ENCODE measurements at regions not wholly inside any gene's neighbourhood (a gene's known extent, or its start where the extent isn't known, plus 50 kb on each side); places are given as distances from the start of the nearest gene placed in this dataset.

- no peak for DNase-seq
Observed at GRCh38 chr12:113612076-113612728, 140.5 kb upstream of the LHX5 start.

GRCh38 chr12:113611652-113612051 lies 140.0 kb upstream of the LHX5 start:
- DNase-seq: no peak

- DNase-seq: no peak
Observed at GRCh38 chr12:113610698-113611097, 139.0 kb upstream of the LHX5 start.

- DNase-seq: no peak
Observed at GRCh38 chr12:113609692-113610469, 138.2 kb upstream of the LHX5 start.

GRCh38 chr12:113604666-113605065 lies 133.0 kb upstream of the LHX5 start:
- no peak for DNase-seq

- peak; percentile 6 for DNase-seq
Observed at GRCh38 chr12:113601656-113602263, 130.1 kb upstream of the LHX5 start.

GRCh38 chr12:113598815-113599406 lies 127.2 kb upstream of the LHX5 start:
- DNase-seq: no peak

- DNase-seq: no peak
Observed at GRCh38 chr12:113594967-113595366, 123.3 kb upstream of the LHX5 start.

- DNase-seq: no peak
Observed at GRCh38 chr12:113591480-113591974, 119.9 kb upstream of the LHX5 start.

GRCh38 chr12:113589437-113589836 lies 117.8 kb upstream of the LHX5 start:
- no peak for DNase-seq

- no peak for DNase-seq
Observed at GRCh38 chr12:113587720-113588119, 116.0 kb upstream of the LHX5 start.

- no peak for DNase-seq
Observed at GRCh38 chr12:113586461-113586860, 114.8 kb upstream of the LHX5 start.

- DNase-seq: no peak
Observed at GRCh38 chr12:113582521-113583218, 111.0 kb upstream of the LHX5 start.

- DNase-seq: no peak
Observed at GRCh38 chr12:113581342-113581741, 109.7 kb upstream of the LHX5 start.

- no peak for DNase-seq
Observed at GRCh38 chr12:113580437-113580836, 108.8 kb upstream of the LHX5 start.

- DNase-seq: no peak
Observed at GRCh38 chr12:113577464-113578129, 105.9 kb upstream of the LHX5 start.

- DNase-seq: no peak
Observed at GRCh38 chr12:113575386-113575785, 103.7 kb upstream of the LHX5 start.

GRCh38 chr12:113573148-113573547 lies 101.5 kb upstream of the LHX5 start:
- DNase-seq: no peak

- DNase-seq: no peak
Observed at GRCh38 chr12:113571713-113572112, 100.0 kb upstream of the LHX5 start.

- no peak for DNase-seq
Observed at GRCh38 chr12:113569806-113570205, 98.1 kb upstream of the LHX5 start.

- no peak for DNase-seq
Observed at GRCh38 chr12:113568021-113568420, 96.3 kb upstream of the LHX5 start.

- no peak for DNase-seq
Observed at GRCh38 chr12:113565368-113565767, 93.7 kb upstream of the LHX5 start.
